ENCODE measurements at regions not wholly inside any gene's neighbourhood (a gene's known extent, or its start where the extent isn't known, plus 50 kb on each side); places are given as distances from the start of the nearest gene placed in this dataset.
A peak's percentile ranks its signal among the peaks of the same experiment; 100 is the strongest.
"Not testable (repeated sequence)": the region's sequence is repeated elsewhere in the genome, so short reads cannot be mapped to it uniquely, and the experiment has no call there.

- no peak for DNase-seq (ENCODE audit: low read depth)
Measured at GRCh38 chr1:38609166-38610025, 250.2 kb downstream of the RRAGC start.

- DNase-seq (ENCODE audit: low read depth): no peak
Measured at GRCh38 chr1:38608202-38608864, 251.2 kb downstream of the RRAGC start.

GRCh38 chr1:38607526-38607925, 252.0 kb downstream of the RRAGC start:
- no peak for DNase-seq (ENCODE audit: low read depth)

- DNase-seq (ENCODE audit: low read depth): no peak
Measured at GRCh38 chr1:38605063-38605462, 254.5 kb downstream of the RRAGC start.

- no peak for DNase-seq (ENCODE audit: low read depth)
Measured at GRCh38 chr1:38603907-38604306, 255.7 kb downstream of the RRAGC start.

- no peak for DNase-seq (ENCODE audit: low read depth)
Measured at GRCh38 chr1:38600905-38601304, 258.7 kb downstream of the RRAGC start.

GRCh38 chr1:38600286-38600685, 259.3 kb downstream of the RRAGC start:
- DNase-seq (ENCODE audit: low read depth): no peak

- DNase-seq (ENCODE audit: low read depth): no peak
Measured at GRCh38 chr1:38598118-38598517, 261.5 kb downstream of the RRAGC start.

GRCh38 chr1:38589036-38589435, 270.5 kb downstream of the RRAGC start:
- no peak for DNase-seq (ENCODE audit: low read depth)

GRCh38 chr1:38587766-38588165, 271.8 kb downstream of the RRAGC start:
- no peak for DNase-seq (ENCODE audit: low read depth)

- peak; percentile 33 for DNase-seq (ENCODE audit: low read depth)
Measured at GRCh38 chr1:38586993-38587646, 272.5 kb downstream of the RRAGC start.

- no peak for DNase-seq (ENCODE audit: low read depth)
Measured at GRCh38 chr1:38585971-38586370, 273.6 kb downstream of the RRAGC start.

GRCh38 chr1:38585460-38585859, 274.1 kb downstream of the RRAGC start:
- DNase-seq (ENCODE audit: low read depth): no peak

GRCh38 chr1:38584448-38585355, 274.9 kb downstream of the RRAGC start:
- DNase-seq (ENCODE audit: low read depth): no peak

GRCh38 chr1:38583287-38583686, 276.3 kb downstream of the RRAGC start:
- not testable (repeated sequence) for DNase-seq (ENCODE audit: low read depth)

GRCh38 chr1:38581396-38581795, 278.2 kb downstream of the RRAGC start:
- no peak for DNase-seq (ENCODE audit: low read depth)

GRCh38 chr1:38580594-38580993, 279.0 kb downstream of the RRAGC start:
- no peak for DNase-seq (ENCODE audit: low read depth)

GRCh38 chr1:38579056-38579455, 280.5 kb downstream of the RRAGC start:
- DNase-seq (ENCODE audit: low read depth): no peak

GRCh38 chr1:38578271-38578951, 281.2 kb downstream of the RRAGC start:
- DNase-seq (ENCODE audit: low read depth): no peak

- DNase-seq (ENCODE audit: low read depth): no peak
Measured at GRCh38 chr1:38577937-38578270, 281.7 kb downstream of the RRAGC start.

GRCh38 chr1:38577385-38577784, 282.2 kb downstream of the RRAGC start:
- DNase-seq (ENCODE audit: low read depth): no peak

Measured in activated T-cell treated with anti-CD3 and anti-CD28 coated beads for 48 hours (primary cell).